ENCODE measurements at regions not wholly inside any gene's neighbourhood (a gene's known extent, or its start where the extent isn't known, plus 50 kb on each side); places are given as distances from the start of the nearest gene placed in this dataset.
"Not testable (repeated sequence)": the region's sequence is repeated elsewhere in the genome, so short reads cannot be mapped to it uniquely, and the experiment has no call there.

DNA sequence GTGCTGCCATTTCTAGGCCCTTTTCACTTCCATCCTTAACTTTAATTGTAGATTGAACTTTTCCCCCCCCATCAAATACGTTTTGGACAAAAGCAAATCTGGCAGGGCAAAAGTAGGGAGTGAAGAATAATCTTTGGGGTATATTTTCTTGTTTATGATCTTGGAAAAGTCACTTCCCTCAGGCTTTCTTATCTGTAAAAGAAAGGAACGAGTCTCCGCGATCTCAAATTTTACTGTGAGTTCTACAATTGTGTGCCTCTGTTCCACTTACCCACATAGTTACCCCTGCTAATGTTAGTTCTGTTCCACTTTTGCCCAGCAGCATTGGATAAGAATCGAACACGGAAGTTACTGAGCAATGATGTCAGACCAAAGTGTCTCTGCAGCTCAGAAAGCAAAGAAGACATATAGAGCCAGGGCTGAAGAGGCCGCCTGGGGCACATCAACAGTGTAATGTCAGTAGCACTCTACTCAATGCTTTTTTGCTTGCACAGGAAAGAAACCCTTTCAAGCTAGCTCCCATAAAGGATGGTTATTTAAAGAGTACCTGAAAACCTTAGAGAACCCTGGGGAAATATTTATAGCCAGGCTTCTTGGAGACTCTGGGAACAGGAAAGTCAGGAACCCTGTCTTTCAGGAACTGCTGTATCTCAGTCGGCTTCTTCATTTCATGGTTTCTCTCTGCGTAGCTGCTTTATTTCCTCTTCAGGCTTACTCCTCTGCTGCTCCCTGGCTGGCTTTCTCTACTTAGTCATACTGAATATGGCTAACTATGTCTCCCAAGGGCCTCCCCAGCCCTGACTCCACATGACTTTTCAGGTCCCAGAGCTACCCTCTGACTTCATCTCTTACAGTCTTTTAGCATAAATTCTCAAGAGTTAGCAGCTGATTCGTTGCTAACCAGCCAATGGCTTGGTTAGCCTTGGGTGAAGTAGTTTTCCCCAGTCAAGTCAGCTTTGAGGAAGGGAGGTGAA, 123.7 kb upstream of the FAM3C start:
- no peak for FAIRE-seq

DNA sequence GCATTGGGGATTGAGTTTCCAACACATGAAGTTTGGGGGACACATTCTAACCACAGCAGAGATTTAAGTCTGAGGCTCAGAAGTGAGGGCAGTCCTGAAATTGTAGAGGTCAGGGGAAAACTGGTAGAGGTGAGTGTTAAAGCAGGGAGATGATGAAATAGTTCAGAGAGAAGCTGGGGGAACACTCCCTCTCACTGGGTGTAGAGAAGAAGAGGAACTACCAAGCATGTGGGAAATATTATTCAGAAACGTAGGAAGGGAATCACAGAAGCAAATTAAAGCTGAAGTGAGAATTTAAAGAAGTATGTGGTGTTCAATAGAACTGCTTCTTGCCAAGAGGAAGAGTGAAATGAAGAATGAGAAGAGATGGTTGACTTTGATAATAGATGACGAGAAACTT, 121.5 kb upstream of the FAM3C start:
- FAIRE-seq = no peak

DNA sequence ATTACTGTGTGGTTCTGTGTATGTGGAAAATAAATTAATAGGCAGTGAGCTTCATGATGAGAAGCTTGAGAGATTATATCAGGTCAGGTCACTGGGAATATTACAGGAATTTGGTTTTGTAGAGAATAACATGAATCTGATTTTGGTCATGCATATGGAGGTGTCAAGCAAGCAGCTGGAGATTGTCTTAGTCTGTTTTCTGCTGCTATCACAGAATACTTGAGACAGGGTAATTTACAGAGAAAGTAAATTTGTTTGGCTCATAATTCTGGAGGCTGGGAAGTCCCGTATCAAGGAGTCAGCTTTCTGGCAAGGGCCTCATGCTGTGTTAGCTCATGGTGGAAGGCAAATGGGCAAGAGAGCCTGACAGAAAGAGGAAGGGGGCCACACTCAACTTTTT, 120.7 kb upstream of the FAM3C start:
- no peak for FAIRE-seq

DNA sequence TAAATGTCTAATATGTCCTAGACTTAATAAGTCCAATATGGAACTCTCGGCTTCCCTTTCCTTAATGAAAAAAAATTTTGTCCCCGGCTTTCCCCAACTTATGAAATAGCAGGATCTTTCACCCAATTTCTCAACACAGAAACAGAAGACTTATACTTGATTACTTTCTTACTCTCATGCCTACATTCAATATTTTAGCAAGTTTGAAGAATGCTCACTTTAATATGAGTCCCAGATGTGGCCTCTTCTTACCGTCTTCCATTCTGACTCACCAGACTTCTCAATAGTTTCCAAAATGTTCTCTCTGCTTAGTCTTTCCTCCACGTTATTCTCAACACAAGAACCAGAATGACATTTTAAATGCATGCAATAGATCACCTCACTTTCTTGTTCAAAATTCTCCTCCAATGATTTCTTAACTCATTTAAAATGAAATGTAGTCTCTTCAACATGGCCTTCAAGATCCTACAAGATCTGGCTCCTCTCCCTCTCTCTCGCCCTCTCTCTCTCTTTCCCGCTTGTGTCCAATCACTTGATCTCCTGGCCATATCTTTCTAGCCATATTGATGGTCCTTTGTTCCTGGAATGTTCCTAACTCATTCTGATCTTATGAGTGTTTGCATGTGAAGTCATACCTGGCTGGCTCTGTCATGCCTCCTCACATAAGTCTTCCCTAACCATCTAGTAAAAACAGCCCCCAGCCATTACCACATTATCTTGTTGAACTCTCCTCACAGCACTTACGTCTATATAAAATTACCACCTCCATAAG, 119.7 kb upstream of the FAM3C start:
- no peak for FAIRE-seq

DNA sequence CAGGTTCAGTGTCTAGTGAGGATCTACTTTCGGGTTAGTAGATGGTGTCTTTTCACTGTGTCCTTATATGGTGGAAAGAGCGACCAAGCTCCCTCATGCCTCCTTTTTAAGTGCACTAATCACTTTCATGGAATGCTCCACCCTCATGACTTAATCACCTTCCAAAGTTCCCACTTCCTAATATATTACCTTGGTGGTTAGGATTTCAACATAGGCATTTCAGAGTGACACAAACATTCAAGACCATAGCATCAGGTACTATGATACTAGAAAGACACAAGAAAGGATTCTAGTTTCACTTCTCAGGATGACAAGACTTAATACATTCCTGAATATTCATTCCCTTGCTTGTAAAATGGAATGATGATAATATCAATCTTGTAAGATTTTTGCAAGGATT, 119.1 kb upstream of the FAM3C start:
- no peak for FAIRE-seq

DNA sequence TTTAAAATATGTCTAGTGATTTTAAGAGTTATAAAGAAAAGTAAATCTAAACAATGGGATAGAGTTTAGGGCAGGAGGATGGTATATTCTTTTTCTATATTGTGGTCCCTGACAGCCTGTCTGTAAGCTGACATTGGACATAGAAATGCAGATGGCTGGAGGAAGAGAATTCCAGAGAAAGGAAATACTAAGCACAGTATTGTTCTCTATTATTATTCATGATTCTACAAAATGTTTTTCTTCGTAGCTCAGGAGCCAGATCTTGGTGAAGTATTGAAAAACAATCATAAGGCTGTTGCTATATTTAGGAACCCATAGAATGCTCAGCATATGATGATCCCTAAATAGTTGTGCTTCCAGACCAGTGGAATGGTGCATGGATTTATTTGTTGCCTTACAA, 117.0 kb upstream of the FAM3C start:
- FAIRE-seq = no peak

DNA sequence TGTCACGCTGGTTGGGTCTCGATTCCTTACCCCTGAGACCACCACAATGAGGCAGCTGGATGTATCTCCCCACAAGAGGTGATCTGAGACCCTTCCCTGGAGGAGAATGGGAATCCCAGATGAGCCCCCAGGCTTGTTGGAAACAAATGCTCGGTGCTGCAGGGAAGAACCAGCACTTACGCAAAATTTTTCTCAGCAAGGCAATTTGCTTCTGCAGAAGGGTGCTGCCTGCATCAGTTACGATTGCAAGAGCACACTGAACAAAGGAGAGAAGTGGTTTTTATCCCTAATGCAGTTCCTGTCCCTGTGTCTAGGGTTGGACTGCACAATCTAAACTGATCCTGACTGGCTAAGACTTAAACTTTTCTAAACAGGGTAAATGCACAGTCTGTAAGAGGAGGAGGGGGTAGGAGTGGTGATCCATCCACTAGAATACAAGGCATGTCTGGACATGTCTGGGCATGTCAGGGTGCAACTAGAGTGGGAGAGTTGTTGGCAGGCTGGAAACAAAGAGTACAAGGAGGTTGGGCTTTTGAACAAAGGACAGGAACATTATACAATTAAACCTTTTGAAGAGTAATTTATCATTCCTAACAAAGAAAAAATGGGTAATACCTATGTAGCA, 114.9 kb upstream of the FAM3C start:
- no peak for FAIRE-seq

DNA sequence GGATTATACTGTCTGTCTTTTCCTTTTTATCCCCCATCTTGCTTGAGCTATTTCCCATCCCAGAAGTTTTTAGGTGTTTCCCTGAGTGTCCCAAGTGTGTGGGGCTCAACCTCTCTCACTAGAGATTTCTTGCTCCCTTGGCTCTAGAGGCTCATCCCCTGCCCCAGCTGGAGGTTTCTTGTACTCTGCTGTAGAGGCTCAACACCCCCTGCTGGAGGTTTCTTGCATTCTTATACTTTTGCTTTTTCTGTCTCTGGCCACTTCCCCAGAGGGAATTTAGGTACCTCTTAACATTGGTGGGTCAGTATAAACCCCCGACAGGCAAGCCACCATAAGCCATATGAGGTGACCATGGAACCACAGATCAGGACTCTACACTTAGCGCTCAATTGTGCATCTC, 114.2 kb upstream of the FAM3C start:
- no peak for FAIRE-seq

DNA sequence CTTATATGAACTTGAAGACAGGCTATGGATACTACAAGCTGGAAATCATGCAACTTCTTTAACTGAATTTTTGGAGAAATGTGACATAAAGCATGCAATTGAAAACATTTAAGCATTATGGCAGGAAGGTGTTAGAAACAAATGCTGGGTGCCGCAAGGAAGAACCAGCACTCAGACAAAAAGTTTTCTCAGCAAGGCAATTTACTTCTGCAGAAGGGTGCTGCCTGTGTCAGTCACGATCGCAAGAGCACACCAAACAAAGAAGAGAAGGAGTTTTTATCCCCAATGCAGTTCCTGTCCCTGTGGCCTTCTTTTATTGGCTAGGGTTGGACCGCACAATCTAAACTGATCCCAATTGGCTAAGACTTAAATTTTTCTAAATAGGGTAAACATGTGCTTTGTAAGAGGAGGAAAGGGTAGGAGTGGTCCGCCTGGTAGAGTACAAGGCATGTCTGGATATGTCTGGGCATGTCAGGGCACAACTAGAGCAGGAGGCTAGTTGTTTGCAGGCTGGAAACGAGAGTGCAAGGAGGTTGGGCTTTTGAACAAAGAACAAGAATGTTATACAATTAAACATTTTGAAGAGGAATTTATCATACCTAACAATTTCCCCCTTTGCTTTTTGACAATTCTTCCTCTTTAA, 109.6 kb upstream of the FAM3C start:
- FAIRE-seq = no peak

DNA sequence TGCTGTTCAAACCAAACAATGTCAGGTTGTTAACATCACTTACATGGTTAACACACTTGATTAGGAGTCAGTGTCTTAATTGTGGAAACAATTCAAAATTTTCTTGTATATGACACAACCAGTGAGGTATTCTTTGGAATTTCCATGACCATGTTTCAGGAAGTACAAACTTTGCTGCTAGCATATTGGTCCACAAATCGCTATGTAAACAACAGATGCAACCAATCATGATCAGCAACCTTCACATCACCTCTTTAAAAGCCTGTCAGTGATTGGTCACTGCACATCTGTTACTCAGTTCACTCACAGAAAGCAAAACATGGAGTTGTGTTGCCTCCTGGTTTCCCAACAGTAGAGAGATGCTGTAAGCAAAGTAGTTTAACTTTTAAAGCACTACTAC, 108.9 kb upstream of the FAM3C start:
- FAIRE-seq = no peak

DNA sequence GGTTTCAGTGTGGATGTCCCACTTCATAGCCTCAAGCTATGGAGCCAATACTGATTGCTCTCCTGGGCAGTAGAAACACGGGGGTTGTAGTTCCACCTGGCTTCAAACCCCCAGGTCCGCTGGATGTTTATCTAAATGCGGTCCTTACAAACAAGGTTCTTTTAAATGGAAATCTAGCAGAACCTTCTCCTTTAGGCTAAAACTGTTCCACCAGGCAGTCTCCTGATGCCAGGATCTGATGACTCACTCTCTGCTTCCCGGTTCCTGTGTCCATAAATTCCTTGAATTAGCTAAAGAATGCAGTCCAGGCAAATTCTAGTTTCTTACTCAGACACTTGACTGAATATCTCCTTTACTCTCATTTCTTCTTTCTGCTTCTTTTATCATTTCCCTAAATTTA, 108.4 kb upstream of the FAM3C start:
- no peak for FAIRE-seq

DNA sequence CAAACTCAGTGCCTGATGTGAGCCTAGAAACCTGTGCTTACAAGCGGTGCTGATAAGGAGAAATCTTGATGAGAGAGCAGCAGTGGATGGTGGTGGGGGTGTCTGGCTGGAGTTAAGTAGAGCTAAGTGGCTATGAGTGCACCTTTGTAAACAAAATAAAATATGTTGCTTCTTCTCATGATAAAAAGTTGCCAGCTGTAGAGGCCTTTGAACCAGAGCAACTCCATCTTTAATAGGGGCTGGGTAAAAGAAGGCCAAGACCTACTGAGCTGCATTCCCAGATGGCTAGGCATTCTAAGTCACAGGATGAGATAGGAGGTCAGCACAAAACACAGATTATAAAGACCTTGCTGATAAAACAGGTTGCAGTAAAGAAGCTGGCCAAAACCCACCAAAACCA, 107.6 kb upstream of the FAM3C start:
- FAIRE-seq = no peak

DNA sequence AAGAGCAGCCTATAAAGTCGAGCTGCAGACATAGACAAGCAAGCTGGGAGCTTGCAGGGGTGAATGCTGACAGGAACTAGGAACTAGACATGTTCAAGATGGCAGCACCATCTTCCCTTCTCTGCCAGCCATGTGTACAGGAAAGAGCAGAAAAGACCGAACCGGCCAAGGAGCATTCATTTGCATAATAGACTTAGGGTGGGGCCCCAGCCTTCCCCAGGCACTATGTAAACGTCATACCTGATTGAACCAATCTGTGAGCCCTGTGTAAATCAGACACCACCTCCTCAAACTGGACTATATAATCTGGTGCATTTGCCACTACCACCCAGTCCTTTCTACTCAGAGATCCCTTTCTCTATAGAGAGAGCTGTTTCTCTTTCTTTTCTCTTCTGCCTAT, 106.9 kb upstream of the FAM3C start:
- FAIRE-seq = no peak

DNA sequence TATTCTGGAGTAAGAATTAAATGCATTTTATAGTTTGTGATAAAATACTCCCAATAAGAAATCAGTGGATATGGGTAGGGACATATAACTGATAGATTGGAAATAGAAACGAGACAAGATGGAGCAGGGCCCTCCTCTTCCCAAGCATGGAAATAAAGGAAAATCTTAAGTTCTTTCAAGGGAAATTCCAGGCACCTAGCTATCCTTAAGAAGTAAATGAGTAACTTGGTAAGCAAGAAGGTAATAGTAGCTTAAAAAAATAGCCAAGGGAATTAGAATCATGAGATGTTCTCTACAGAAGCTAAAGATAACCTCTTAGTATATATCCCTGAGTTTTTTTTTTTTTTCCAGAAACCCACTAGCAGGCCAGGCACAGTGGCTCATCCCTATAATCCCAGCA, 105.5 kb upstream of the FAM3C start:
- FAIRE-seq = no peak

DNA sequence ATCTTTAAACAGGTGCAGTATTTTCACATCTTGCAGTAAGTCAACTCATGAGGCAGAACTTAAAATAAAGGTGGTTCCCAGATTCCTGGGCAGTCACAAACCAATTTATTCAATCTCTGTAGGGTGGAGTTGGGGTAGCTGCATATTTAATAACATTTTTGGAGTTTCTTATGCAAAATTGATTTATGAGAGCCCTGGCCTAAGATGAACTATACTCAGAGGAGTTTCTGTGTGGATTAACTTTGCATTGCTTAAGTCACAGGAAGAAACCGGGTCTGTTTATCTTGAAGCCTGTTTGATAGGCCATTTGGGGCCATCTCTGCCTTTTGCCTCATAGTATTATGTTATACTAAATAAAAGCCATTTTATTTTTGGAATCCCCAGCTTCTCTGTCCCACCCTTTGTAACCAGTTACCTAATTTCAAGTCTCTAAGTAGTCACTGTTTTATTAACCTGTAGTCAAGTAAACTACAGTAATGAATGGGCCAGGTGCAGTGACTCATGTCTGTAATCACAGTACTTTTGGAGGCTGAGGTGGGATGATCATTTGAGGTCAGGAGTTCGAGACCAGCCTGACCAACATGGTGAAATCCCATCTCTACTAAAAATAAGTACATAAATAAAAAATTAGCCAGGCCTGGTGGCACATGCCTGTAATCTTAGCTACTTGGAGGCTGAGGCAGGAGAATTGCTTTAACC, 104.4 kb upstream of the FAM3C start:
- FAIRE-seq = no peak

DNA sequence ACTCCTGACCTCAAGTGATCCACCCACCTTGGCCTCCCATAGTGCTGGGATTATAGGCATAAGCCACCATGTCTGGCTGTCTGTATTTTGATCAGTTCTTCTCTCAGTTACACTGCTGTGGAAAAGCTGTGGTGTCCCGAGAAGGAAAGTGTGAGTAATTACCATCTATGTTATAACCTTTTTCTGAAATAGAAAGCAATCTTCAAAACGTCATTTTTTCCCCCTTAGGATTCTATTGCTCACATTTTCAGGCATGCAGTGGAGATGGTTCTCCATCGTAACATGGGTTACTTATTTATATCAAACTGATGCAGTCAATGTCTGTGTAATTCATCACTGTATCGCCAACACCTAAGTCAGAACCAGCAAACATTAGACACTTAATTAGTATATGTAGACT, 103.5 kb upstream of the FAM3C start:
- no peak for FAIRE-seq

DNA sequence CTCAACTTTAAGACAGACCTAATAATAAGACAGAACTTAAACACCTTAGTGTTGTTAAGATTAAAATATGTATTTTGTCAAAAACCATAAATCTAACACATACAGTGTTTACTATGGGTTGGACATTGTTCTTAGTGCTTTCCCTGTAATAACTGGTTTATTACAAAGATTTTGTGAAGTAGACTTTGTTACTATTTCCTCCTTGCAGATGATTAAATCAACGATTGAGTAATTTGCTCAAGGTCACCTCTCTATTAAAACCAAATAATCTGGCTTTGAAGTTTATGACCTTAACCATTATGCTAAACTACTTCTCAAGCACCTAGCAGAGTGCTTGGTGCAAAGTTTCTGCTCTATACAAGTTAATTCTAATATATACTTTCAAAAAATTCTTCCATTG, 102.7 kb upstream of the FAM3C start:
- no peak for FAIRE-seq

DNA sequence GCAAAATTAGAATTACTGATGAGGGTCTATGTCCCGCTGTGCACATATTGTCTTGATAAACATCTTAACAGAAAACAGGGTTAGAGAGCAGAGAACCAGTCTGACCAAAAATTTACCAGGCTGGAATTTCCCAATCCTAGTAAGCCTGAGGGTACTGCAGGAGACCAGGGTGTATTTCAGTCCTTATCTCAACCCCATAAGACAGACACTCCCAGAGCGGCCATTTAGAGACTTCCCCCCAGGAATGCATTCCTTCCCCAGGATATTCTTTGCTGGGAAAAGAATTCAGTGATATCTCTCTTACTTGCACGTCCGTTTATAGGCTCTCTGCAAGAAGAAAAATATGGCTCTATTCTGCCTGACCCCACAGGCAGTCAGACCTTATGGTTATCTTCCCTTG, 101.4 kb upstream of the FAM3C start:
- not testable (repeated sequence) for FAIRE-seq

DNA sequence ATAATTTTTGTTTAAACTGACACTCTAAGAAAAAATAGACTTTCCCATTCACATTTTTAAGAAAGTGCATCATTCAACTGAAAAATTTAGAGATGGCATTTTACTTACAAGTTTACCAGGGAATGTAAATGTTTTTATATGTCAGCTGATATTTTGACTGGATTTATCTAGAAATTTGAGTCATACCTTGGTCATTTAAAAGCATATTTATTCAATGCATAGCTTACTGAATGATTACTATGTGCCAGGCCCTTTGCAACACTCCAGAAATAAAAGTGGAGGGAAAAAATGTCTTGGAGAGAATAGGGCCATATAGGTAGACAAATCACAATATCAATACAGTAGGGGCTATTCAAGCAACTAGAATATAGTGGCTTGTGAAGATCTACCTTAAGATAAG, 98.4 kb upstream of the FAM3C start:
- no peak for FAIRE-seq

DNA sequence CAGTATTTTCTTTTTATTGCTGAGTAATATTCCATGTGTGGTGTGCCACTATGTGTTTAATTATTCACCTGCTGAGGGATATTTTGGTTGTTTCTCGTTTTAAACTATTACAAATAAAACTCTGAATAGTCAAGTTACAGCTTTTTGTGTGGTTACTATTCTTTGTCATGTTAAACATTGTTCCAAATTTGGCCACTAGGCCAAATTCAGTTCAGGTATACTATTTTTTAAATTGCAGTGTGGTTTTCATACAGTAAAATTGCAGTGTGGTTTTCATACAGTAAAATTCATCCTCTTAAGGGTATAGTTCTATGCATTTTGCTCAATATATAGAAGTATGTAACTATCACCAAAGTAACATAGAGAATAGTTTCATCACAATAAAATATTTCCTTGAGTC, 97.4 kb upstream of the FAM3C start:
- no peak for FAIRE-seq

DNA sequence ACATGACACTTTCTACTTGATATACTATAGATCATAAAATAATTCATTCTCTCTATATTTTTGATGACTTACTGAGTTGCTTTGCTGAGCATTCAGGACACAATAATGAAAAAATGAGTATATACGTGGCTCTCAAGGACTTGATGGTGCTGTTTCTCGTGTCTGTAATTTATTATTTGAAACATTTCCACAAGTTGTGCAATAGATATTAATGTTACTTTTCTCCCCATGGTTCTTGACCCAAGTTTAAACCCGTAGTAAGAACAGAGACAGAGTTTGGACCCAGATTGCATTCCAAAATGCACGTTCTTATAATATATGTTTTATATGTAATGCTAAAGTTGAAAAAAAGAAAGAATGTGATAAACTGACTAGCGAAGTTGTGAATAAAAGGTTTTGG, 94.2 kb upstream of the FAM3C start:
- FAIRE-seq = no peak

DNA sequence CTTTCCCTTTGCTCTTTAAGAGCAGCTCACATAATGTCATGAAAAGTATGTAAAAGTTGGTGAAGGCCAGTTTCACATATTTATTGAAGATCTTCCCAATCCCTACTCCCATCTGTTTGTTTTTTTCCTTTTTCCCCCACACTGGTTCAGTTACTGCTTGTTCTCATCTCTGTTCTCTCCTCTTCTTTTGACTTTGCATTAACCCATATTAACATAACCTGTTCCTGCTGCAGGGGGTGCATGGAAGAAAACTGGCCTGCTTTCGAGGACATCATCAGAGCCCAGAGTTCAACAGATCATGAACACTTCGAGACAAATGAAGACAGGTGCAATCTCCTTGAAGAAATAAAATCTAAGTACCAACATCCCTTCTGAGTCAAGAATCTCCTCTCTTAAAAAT, 93.3 kb upstream of the FAM3C start:
- no peak for FAIRE-seq

Measured in endometrium (tissue), 2 donors.